HepG2 (cell line): ENCODE measurements at regions not wholly inside any gene's neighbourhood (a gene's known extent, or its start where the extent isn't known, plus 50 kb on each side); places are given as distances from the start of the nearest gene placed in this dataset.
A peak's percentile ranks its signal among the peaks of the same experiment; 100 is the strongest.

Source experiments
- CEBPG ChIP-seq: IDR thresholded peaks from 2 replicates; pipeline ENCODE4 v1.6.1; 2016
- ELF3 ChIP-seq: IDR thresholded peaks from 2 replicates; pipeline ENCODE4 v1.6.1; 2016; ENCODE audit warnings: missing genetic modification reagents, missing compliant biosample characterization
- FOXO1 ChIP-seq: sonication (generic); formaldehyde crosslinking; IDR thresholded peaks from 2 replicates; pipeline ENCODE4 v1.4.0; 2020; ENCODE audit warnings: missing genetic modification reagents
- GABPA ChIP-seq, 2 experiments: IDR thresholded peaks; 2 replicates each; pipeline ENCODE4 v1.6.1; 2011 to 2016; ENCODE audit warnings: low read depth in 2 of 2, low read length in 1 of 2, missing biosample characterization in 1 of 2, missing genetic modification characterization in 1 of 2
- GATAD2A ChIP-seq: IDR thresholded peaks from 2 replicates; pipeline ENCODE4 v1.6.1; 2016
- GPBP1L1 ChIP-seq: sonication (generic); formaldehyde crosslinking; IDR thresholded peaks from 2 replicates; pipeline ENCODE4 v1.5.0; 2020; ENCODE audit warnings: mild to moderate bottlenecking, missing genetic modification reagents
- HDAC2 ChIP-seq: sonication (generic); formaldehyde crosslinking; IDR thresholded peaks from 2 replicates; pipeline ENCODE4 v1.4.0; 2020; ENCODE audit warnings: missing genetic modification reagents
- HMGA1 ChIP-seq: sonication (generic); formaldehyde crosslinking; conservative IDR thresholded peaks from 2 replicates; pipeline ENCODE4 v1.4.0; 2020; ENCODE audit warnings: missing genetic modification reagents
- MAFF ChIP-seq: IDR thresholded peaks from 2 replicates; pipeline ENCODE4 v1.6.1; 2011; ENCODE audit warnings: low read depth, low read length, improper control_type of control experiment
- MTA1 ChIP-seq: sonication (generic); formaldehyde crosslinking; IDR thresholded peaks from 2 replicates; pipeline ENCODE4 v1.4.0; 2020; ENCODE audit warnings: missing genetic modification reagents, mild to moderate bottlenecking, borderline replicate concordance
- MXD4 ChIP-seq: IDR thresholded peaks from 2 replicates; pipeline ENCODE4 v1.6.1; 2016; ENCODE audit warnings: mild to moderate bottlenecking, missing biosample characterization, missing genetic modification reagents
- NAIF1 ChIP-seq: sonication (generic); formaldehyde crosslinking; IDR thresholded peaks from 2 replicates; pipeline ENCODE4 v1.5.0; 2020; ENCODE audit warnings: mild to moderate bottlenecking, missing genetic modification reagents, borderline replicate concordance
- PHB2 ChIP-seq: fragments of 450-650 bp; IDR thresholded peaks from 2 replicates; pipeline ENCODE4 v1.6.1; 2018; ENCODE audit not compliant: partially characterized antibody
- TARDBP ChIP-seq: sonication (generic); formaldehyde crosslinking; IDR thresholded peaks from 2 replicates; pipeline ENCODE4 v1.8.0; 2022; ENCODE audit warnings: mild to moderate bottlenecking, missing genetic modification reagents
- TBP ChIP-seq: sonication (generic); formaldehyde crosslinking; IDR thresholded peaks from 2 replicates; pipeline ENCODE4 v1.5.0; 2020; ENCODE audit warnings: missing genetic modification reagents
- TEAD3 ChIP-seq: optimal IDR thresholded peaks from 2 replicates; pipeline ENCODE3; 2016; ENCODE audit warnings: borderline replicate concordance
- ZBTB43 ChIP-seq: sonication (generic); formaldehyde crosslinking; conservative IDR thresholded peaks from 2 replicates; pipeline ENCODE4 v1.4.0; 2020; ENCODE audit warnings: missing genetic modification reagents
- ZBTB8A ChIP-seq: sonication (generic); formaldehyde crosslinking; IDR thresholded peaks from 2 replicates; pipeline ENCODE4 v1.4.0; 2020; ENCODE audit warnings: mild to moderate bottlenecking, low read depth, missing genetic modification reagents, borderline replicate concordance
- ZFP82 ChIP-seq: sonication (generic); formaldehyde crosslinking; IDR thresholded peaks from 2 replicates; pipeline ENCODE4 v1.5.1; 2020; ENCODE audit warnings: mild to moderate bottlenecking, missing genetic modification reagents, borderline replicate concordance
- ZNF274 ChIP-seq: sonication (generic); formaldehyde crosslinking; IDR thresholded peaks from 2 replicates; pipeline ENCODE4 v1.5.1; 2020; ENCODE audit warnings: mild to moderate bottlenecking, missing genetic modification reagents
- ZNF34 ChIP-seq: sonication (generic); formaldehyde crosslinking; IDR thresholded peaks from 2 replicates; pipeline ENCODE4 v1.4.0; 2020; ENCODE audit warnings: mild to moderate bottlenecking, missing genetic modification reagents, borderline replicate concordance
- ZNF547 ChIP-seq: sonication (generic); formaldehyde crosslinking; IDR thresholded peaks from 2 replicates; pipeline ENCODE4 v1.5.1; 2020; ENCODE audit warnings: mild to moderate bottlenecking, missing genetic modification reagents
- ZNF572 ChIP-seq: sonication (generic); formaldehyde crosslinking; IDR thresholded peaks from 2 replicates; pipeline ENCODE4 v1.5.1; 2020; ENCODE audit warnings: mild to moderate bottlenecking, missing genetic modification reagents
- ZNF660 ChIP-seq: sonication (generic); formaldehyde crosslinking; IDR thresholded peaks from 2 replicates; pipeline ENCODE4 v1.5.1; 2020; ENCODE audit warnings: mild to moderate bottlenecking, low read depth, missing genetic modification reagents, borderline replicate concordance

GRCh38 chr6:21367649-21368154 is 225.8 kb upstream of the SOX4 start (continued):
- TF ChIP-seq FOXO1 = 0 out of 2 replicates have a peak, but pooled peaks have one; percentile 6
- no peak for TF ChIP-seq NAIF1 (CRISPR knock-in tag)
- TF ChIP-seq ELF3 (CRISPR knock-in tag) = 0 out of 2 replicates have a peak, but pooled peaks have one; percentile 35
- TF ChIP-seq ZNF34 (CRISPR knock-in tag) = no peak
- TF ChIP-seq MAFF = no peak
- TF ChIP-seq CEBPG = 0 out of 2 replicates have a peak, but pooled peaks have one; percentile 6
- no peak for TF ChIP-seq MXD4 (CRISPR knock-in tag)
- TF ChIP-seq GPBP1L1 (CRISPR knock-in tag) = no peak
- TF ChIP-seq PHB2 = no peak
- no peak for TF ChIP-seq HDAC2 (CRISPR knock-in tag)
- TF ChIP-seq ZBTB8A = no peak
- peak; percentile 37; the same call in 1 of the 2 replicates for TF ChIP-seq ZFP82
- no peak for TF ChIP-seq ZNF660 (CRISPR knock-in tag)
- peak; percentile 95 for TF ChIP-seq ZBTB43 (CRISPR knock-in tag)
- no peak for TF ChIP-seq ZNF274 (CRISPR knock-in tag)
- TF ChIP-seq MTA1 = no peak
- TF ChIP-seq HMGA1 (CRISPR knock-in tag) = no peak
- TF ChIP-seq GATAD2A (CRISPR knock-in tag) = 0 out of 2 replicates have a peak, but pooled peaks have one; percentile 17
- no peak for TF ChIP-seq GABPA (IDR thresholded peaks at IDR 0.05; ENCODE audit: low read depth, low read length)
- TF ChIP-seq GABPA (CRISPR knock-in tag; IDR thresholded peaks at IDR 0.05; ENCODE audit: low read depth) = no peak
- peak; percentile 25 for TF ChIP-seq TEAD3 (CRISPR knock-in tag)
- TF ChIP-seq ZNF547 (CRISPR knock-in tag) = no peak
- TF ChIP-seq TARDBP (CRISPR knock-in tag) = 0 out of 2 replicates have a peak, but pooled peaks have one; percentile 14
- TF ChIP-seq TBP (CRISPR knock-in tag) = no peak
- TF ChIP-seq ZNF572 (CRISPR knock-in tag) = no peak
